ENCODE measurements at regions not wholly inside any gene's neighbourhood (a gene's known extent, or its start where the extent isn't known, plus 50 kb on each side); places are given as distances from the start of the nearest gene placed in this dataset.

DNA sequence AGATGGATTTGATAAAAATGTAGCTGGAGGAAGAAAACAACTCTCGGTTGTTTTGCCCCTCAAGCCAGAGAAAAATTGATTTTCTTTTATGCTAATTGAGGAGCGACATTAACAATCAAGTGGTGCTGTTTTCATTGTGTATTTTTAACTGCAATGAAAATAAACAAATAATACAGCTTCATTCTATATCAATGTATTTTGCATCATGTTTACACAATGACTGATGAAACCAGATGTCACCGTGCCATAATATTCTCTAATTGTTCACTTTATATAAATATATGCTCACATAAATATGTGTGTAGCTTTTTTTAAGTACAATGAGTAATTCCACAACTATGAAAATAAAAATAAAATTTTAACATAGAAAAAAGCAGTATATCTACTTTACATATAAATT lies 139.0 kb upstream of the PRDM9 start:
- no peaks in the 10 kb centered on the region for H3K9me3 ChIP-seq (ENCODE audit: control insufficient read depth, insufficient read depth, low read length)
- H3K27ac ChIP-seq (ENCODE audit: low read depth, low read length), result no peak overlapping the region

GRCh38 chr5:23367874-23368273 lies 139.5 kb upstream of the PRDM9 start:
- Histone ChIP-seq H3K36me3 (ENCODE audit: control insufficient read depth, insufficient read depth, low read length) (no peaks in the 10 kb centered on the region), H3K4me3 (ENCODE audit: low read depth, low read length) (no peak overlapping the region)

More for the DNA sequence above, 139.0 kb upstream of the PRDM9 start:
- Histone ChIP-seq H3K4me1 (ENCODE audit: control insufficient read depth, insufficient read depth, low read length) (0 out of 2 replicates have a peak, but pooled peaks cover 3% of the 10 kb centered on the region), H3K9ac (ENCODE audit: low read depth, low read length) (no peak overlapping the region), H3K4me3 (ENCODE audit: low read depth, low read length) (no peak overlapping the region), H3K27me3 (ENCODE audit: control insufficient read depth, insufficient read depth, low read length) (no peaks in the 10 kb centered on the region), H3K36me3 (ENCODE audit: control insufficient read depth, insufficient read depth, low read length) (no peaks in the 10 kb centered on the region)

GRCh38 chr5:23353286-23353685 lies 154.1 kb upstream of the PRDM9 start:
- peaks cover 3% of the 10 kb centered on the region; the same call in 1 of the 2 replicates for H3K4me1 ChIP-seq (ENCODE audit: control insufficient read depth, insufficient read depth, low read length)
- no peaks in the 10 kb centered on the region for H3K36me3 ChIP-seq (ENCODE audit: control insufficient read depth, insufficient read depth, low read length)
- H3K9ac ChIP-seq (ENCODE audit: low read depth, low read length), result no peak overlapping the region
- H3K9me3 ChIP-seq (ENCODE audit: control insufficient read depth, insufficient read depth, low read length), result no peaks in the 10 kb centered on the region
- H3K4me3 ChIP-seq (ENCODE audit: low read depth, low read length), result no peak overlapping the region
- H3K27me3 ChIP-seq (ENCODE audit: control insufficient read depth, insufficient read depth, low read length), result no peaks in the 10 kb centered on the region
- no peak overlapping the region for H3K27ac ChIP-seq (ENCODE audit: low read depth, low read length)

More at GRCh38 chr5:23367874-23368273, 139.5 kb upstream of the PRDM9 start:
- Histone ChIP-seq H3K27ac (ENCODE audit: low read depth, low read length) (no peak overlapping the region), H3K4me1 (ENCODE audit: control insufficient read depth, insufficient read depth, low read length) (0 out of 2 replicates have a peak, but pooled peaks cover 3% of the 10 kb centered on the region), H3K9ac (ENCODE audit: low read depth, low read length) (no peak overlapping the region), H3K27me3 (ENCODE audit: control insufficient read depth, insufficient read depth, low read length) (no peaks in the 10 kb centered on the region), H3K9me3 (ENCODE audit: control insufficient read depth, insufficient read depth, low read length) (peaks cover 4% of the 10 kb centered on the region; the same call in 1 of the 2 replicates)

DNA sequence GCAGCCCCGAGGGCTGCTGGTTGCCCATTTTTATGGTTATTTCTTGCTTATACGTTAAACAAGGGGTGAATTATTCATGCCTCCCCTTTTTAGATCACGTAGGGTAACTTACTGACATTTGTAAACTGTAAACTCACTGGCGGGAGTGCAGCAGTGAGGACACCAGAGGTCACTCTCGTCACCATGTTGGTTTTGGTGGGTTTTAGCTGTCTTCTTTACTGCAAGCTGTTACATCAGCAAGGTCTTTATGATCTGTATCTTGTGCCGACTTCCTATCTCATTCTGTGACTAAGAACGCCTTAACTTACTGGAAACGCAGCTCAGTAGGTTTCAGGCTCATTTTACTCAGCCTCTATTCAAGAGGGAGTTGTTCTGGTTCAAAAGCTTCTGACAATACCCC lies 155.0 kb upstream of the PRDM9 start:
- Histone ChIP-seq H3K9ac (ENCODE audit: low read depth, low read length) (no peak overlapping the region), H3K4me1 (ENCODE audit: control insufficient read depth, insufficient read depth, low read length) (peaks cover 3% of the 10 kb centered on the region; the same call in 1 of the 2 replicates), H3K9me3 (ENCODE audit: control insufficient read depth, insufficient read depth, low read length) (no peaks in the 10 kb centered on the region), H3K27ac (ENCODE audit: low read depth, low read length) (no peak overlapping the region), H3K36me3 (ENCODE audit: control insufficient read depth, insufficient read depth, low read length) (no peaks in the 10 kb centered on the region), H3K27me3 (ENCODE audit: control insufficient read depth, insufficient read depth, low read length) (no peaks in the 10 kb centered on the region), H3K4me3 (ENCODE audit: low read depth, low read length) (no peak overlapping the region)

- no peak overlapping the region for H3K4me3 ChIP-seq (ENCODE audit: low read depth, low read length)
- H3K27me3 ChIP-seq (ENCODE audit: control insufficient read depth, insufficient read depth, low read length), result no peaks in the 10 kb centered on the region
- H3K9me3 ChIP-seq (ENCODE audit: control insufficient read depth, insufficient read depth, low read length), result no peaks in the 10 kb centered on the region
- H3K36me3 ChIP-seq (ENCODE audit: control insufficient read depth, insufficient read depth, low read length), result no peaks in the 10 kb centered on the region
- no peaks in the 10 kb centered on the region for H3K4me1 ChIP-seq (ENCODE audit: control insufficient read depth, insufficient read depth, low read length)
- no peak overlapping the region for H3K27ac ChIP-seq (ENCODE audit: low read depth, low read length)
- no peak overlapping the region for H3K9ac ChIP-seq (ENCODE audit: low read depth, low read length)
Measured at GRCh38 chr5:23343121-23343520, 164.3 kb upstream of the PRDM9 start.

- Histone ChIP-seq H3K4me1 (ENCODE audit: control insufficient read depth, insufficient read depth, low read length) (no peaks in the 10 kb centered on the region), H3K4me3 (ENCODE audit: low read depth, low read length) (no peak overlapping the region), H3K9ac (ENCODE audit: low read depth, low read length) (no peak overlapping the region), H3K9me3 (ENCODE audit: control insufficient read depth, insufficient read depth, low read length) (no peaks in the 10 kb centered on the region), H3K27ac (ENCODE audit: low read depth, low read length) (no peak overlapping the region), H3K27me3 (ENCODE audit: control insufficient read depth, insufficient read depth, low read length) (no peaks in the 10 kb centered on the region), H3K36me3 (ENCODE audit: control insufficient read depth, insufficient read depth, low read length) (no peaks in the 10 kb centered on the region)
Measured at GRCh38 chr5:23332650-23333251, 174.7 kb upstream of the PRDM9 start.

- H3K27ac ChIP-seq (ENCODE audit: low read depth, low read length), result no peak overlapping the region
- H3K9ac ChIP-seq (ENCODE audit: low read depth, low read length), result no peak overlapping the region
- no peaks in the 10 kb centered on the region for H3K27me3 ChIP-seq (ENCODE audit: control insufficient read depth, insufficient read depth, low read length)
- no peaks in the 10 kb centered on the region for H3K36me3 ChIP-seq (ENCODE audit: control insufficient read depth, insufficient read depth, low read length)
- no peaks in the 10 kb centered on the region for H3K4me1 ChIP-seq (ENCODE audit: control insufficient read depth, insufficient read depth, low read length)
- no peaks in the 10 kb centered on the region for H3K9me3 ChIP-seq (ENCODE audit: control insufficient read depth, insufficient read depth, low read length)
- no peak overlapping the region for H3K4me3 ChIP-seq (ENCODE audit: low read depth, low read length)
Measured at GRCh38 chr5:23330726-23331125, 176.7 kb upstream of the PRDM9 start.

- Histone ChIP-seq H3K9me3 (ENCODE audit: control insufficient read depth, insufficient read depth, low read length) (no peaks in the 10 kb centered on the region), H3K27me3 (ENCODE audit: control insufficient read depth, insufficient read depth, low read length) (no peaks in the 10 kb centered on the region), H3K36me3 (ENCODE audit: control insufficient read depth, insufficient read depth, low read length) (no peaks in the 10 kb centered on the region), H3K9ac (ENCODE audit: low read depth, low read length) (no peak overlapping the region), H3K4me3 (ENCODE audit: low read depth, low read length) (no peak overlapping the region), H3K4me1 (ENCODE audit: control insufficient read depth, insufficient read depth, low read length) (peaks cover 16% of the 10 kb centered on the region), H3K27ac (ENCODE audit: low read depth, low read length) (no peak overlapping the region)
Measured at GRCh38 chr5:23319901-23320300, 187.5 kb upstream of the PRDM9 start.

- Histone ChIP-seq H3K9ac (ENCODE audit: low read depth, low read length) (no peak overlapping the region), H3K27ac (ENCODE audit: low read depth, low read length) (no peak overlapping the region), H3K27me3 (ENCODE audit: control insufficient read depth, insufficient read depth, low read length) (no peaks in the 10 kb centered on the region), H3K9me3 (ENCODE audit: control insufficient read depth, insufficient read depth, low read length) (no peaks in the 10 kb centered on the region), H3K4me1 (ENCODE audit: control insufficient read depth, insufficient read depth, low read length) (peaks cover 16% of the 10 kb centered on the region), H3K36me3 (ENCODE audit: control insufficient read depth, insufficient read depth, low read length) (no peaks in the 10 kb centered on the region), H3K4me3 (ENCODE audit: low read depth, low read length) (no peak overlapping the region)
Measured at GRCh38 chr5:23318960-23319359, 188.4 kb upstream of the PRDM9 start.

GRCh38 chr5:23318166-23318565 lies 189.2 kb upstream of the PRDM9 start:
- H3K4me1 ChIP-seq (ENCODE audit: control insufficient read depth, insufficient read depth, low read length), result peaks cover 16% of the 10 kb centered on the region
- no peak overlapping the region for H3K4me3 ChIP-seq (ENCODE audit: low read depth, low read length)
- H3K27ac ChIP-seq (ENCODE audit: low read depth, low read length), result no peak overlapping the region

GRCh38 chr5:23316060-23316591 lies 191.3 kb upstream of the PRDM9 start:
- no peaks in the 10 kb centered on the region for H3K27me3 ChIP-seq (ENCODE audit: control insufficient read depth, insufficient read depth, low read length)
- no peak overlapping the region for H3K9ac ChIP-seq (ENCODE audit: low read depth, low read length)
- no peaks in the 10 kb centered on the region for H3K36me3 ChIP-seq (ENCODE audit: control insufficient read depth, insufficient read depth, low read length)
- peak overlapping the region; percentile 13 for H3K27ac ChIP-seq (ENCODE audit: low read depth, low read length)
- H3K4me1 ChIP-seq (ENCODE audit: control insufficient read depth, insufficient read depth, low read length), result peaks cover 16% of the 10 kb centered on the region
- H3K9me3 ChIP-seq (ENCODE audit: control insufficient read depth, insufficient read depth, low read length), result no peaks in the 10 kb centered on the region
- no peak overlapping the region for H3K4me3 ChIP-seq (ENCODE audit: low read depth, low read length)

More at GRCh38 chr5:23318166-23318565, 189.2 kb upstream of the PRDM9 start:
- Histone ChIP-seq H3K9me3 (ENCODE audit: control insufficient read depth, insufficient read depth, low read length) (no peaks in the 10 kb centered on the region), H3K9ac (ENCODE audit: low read depth, low read length) (no peak overlapping the region), H3K36me3 (ENCODE audit: control insufficient read depth, insufficient read depth, low read length) (no peaks in the 10 kb centered on the region), H3K27me3 (ENCODE audit: control insufficient read depth, insufficient read depth, low read length) (no peaks in the 10 kb centered on the region)

Data from HUES48 (cell line).